GM10248 (cell line): ENCODE measurements at regions not wholly inside any gene's neighbourhood (a gene's known extent, or its start where the extent isn't known, plus 50 kb on each side); places are given as distances from the start of the nearest gene placed in this dataset.

Experiments
- CTCF ChIA-PET: fragments of 300-600 bp; sonication (Branson Sonifier 250); formaldehyde crosslinking; extraction: SDS; loops from one replicate; lab custom pipeline; 2021; ENCODE audit warnings: antibody characterized with exemption; lab: Yijun Ruan, JAX
- POLR2A ChIA-PET: fragments of 350-650 bp; sonication (Branson Sonifier 250); formaldehyde crosslinking; extraction: SDS; loops from one replicate; lab custom pipeline; 2020; ENCODE audit warnings: antibody characterized with exemption; lab: Yijun Ruan, JAX
- DNase-seq: peaks from one replicate; pipeline ENCODE4 v3.0.0; 2012; ENCODE audit errors: extremely low spot score
- CTCF ChIP-seq: IDR thresholded peaks from 2 replicates; pipeline ENCODE4 v1.5.1; 2012; ENCODE audit warnings: mild to moderate bottlenecking, low read depth; ENCODE audit errors: extremely low read depth, missing control alignments, control extremely low read depth

- no peak for DNase-seq
- CTCF ChIA-PET: interaction anchor here (0.9 kb wide), 1 partner anchor 16 kb away, joined by 3 read pairs; no protein-coding TSS in a partner anchor
- POLR2A ChIA-PET: no interaction called here
- no peak for TF ChIP-seq CTCF
Observed at GRCh38 chr2:139142252-139142880, 362.2 kb upstream of the NXPH2 start.

- POLR2A ChIA-PET: no interaction called here
- DNase-seq: no peak
- CTCF ChIA-PET: interaction anchor here (1.4 kb wide), 1 partner anchor 13 kb away, joined by 4 read pairs; no protein-coding TSS in a partner anchor
- no peak for TF ChIP-seq CTCF
Observed at GRCh38 chr2:139124271-139124670, 344.1 kb upstream of the NXPH2 start.

GRCh38 chr2:139123795-139124194, 343.6 kb upstream of the NXPH2 start:
- no peak for TF ChIP-seq CTCF
- DNase-seq: no peak
- CTCF ChIA-PET: no interaction called here
- POLR2A ChIA-PET: no interaction called here

GRCh38 chr2:139122711-139123158, 342.5 kb upstream of the NXPH2 start:
- POLR2A ChIA-PET: no interaction called here
- CTCF ChIA-PET: no interaction called here
- no peak for DNase-seq
- no peak for TF ChIP-seq CTCF

GRCh38 chr2:139099721-139100120, 319.5 kb upstream of the NXPH2 start:
- ChIA-PET POLR2A (no interaction called here), CTCF (interaction anchor here (0.9 to 1.0 kb wide), 2 partner anchors 10 kb away, joined by 3 read pairs; no protein-coding TSS in a partner anchor)
- DNase-seq: no peak
- TF ChIP-seq CTCF: no peak

- ChIA-PET CTCF (interaction anchor here (0.9 to 1.0 kb wide), 2 partner anchors 9 to 10 kb away, joined by 3 read pairs; no protein-coding TSS in a partner anchor), POLR2A (no interaction called here)
- no peak for TF ChIP-seq CTCF
- DNase-seq: no peak
Observed at GRCh38 chr2:139098961-139099360, 318.8 kb upstream of the NXPH2 start.
